Caco-2 (cell line): ENCODE measurements at regions not wholly inside any gene's neighbourhood (a gene's known extent, or its start where the extent isn't known, plus 50 kb on each side); places are given as distances from the start of the nearest gene placed in this dataset.

Experiments used
- BruUV-seq: library from RNA; stranded (reverse); fragments of 400-500 nt; replicated peaks from 2 replicates; lab custom pipeline; 2021; lab: Mats Ljungman, UMichigan
- CTCF ChIA-PET: fragments of 300-600 bp; sonication (Branson Sonifier 250); formaldehyde crosslinking; loops from one replicate; lab custom pipeline; 2022; ENCODE audit warnings: antibody characterized with exemption; lab: Charles Lee
- POLR2A ChIA-PET: fragments of 300-600 bp; sonication (Branson Sonifier 250); formaldehyde crosslinking; loops from one replicate; lab custom pipeline; 2022; ENCODE audit warnings: antibody characterized with exemption; lab: Charles Lee
- DNase-seq, 2 experiments: peaks; one replicate each; pipeline versions ENCODE4 v3.0.0 to v3.0.0-alpha.2; 2020 to 2022
- H3K27me3 ChIP-seq: replicated peaks from 2 replicates; pipeline ENCODE4 v1.6.0; 2011; ENCODE audit warnings: low read length; ENCODE audit not compliant: control insufficient read depth, insufficient read depth
- H3K36me3 ChIP-seq: 2 replicates; pipeline ENCODE4 v1.5.1; 2011; ENCODE audit warnings: low read length; ENCODE audit not compliant: control insufficient read depth, insufficient read depth
- H3K4me1 ChIP-seq: fragments of 250-450 bp; sonication (Bioruptor Pico); 2 replicates; pipeline ENCODE4 v1.5.1; 2020; ENCODE audit warnings: mild to moderate bottlenecking
- H3K4me3 ChIP-seq: 2 replicates; pipeline ENCODE4 v1.5.1; 2011; ENCODE audit warnings: low read depth, mild to moderate bottlenecking, control low read depth, low read length
- H3K9me3 ChIP-seq: fragments of 250-450 bp; sonication (Bioruptor Pico); 2 replicates; pipeline ENCODE4 v1.5.1; 2020; ENCODE audit warnings: mild to moderate bottlenecking, moderate library complexity
- H3K27ac Mint-ChIP-seq: one replicate; pipeline ENCODE4 v1.8.0; 2022; ENCODE audit warnings: mixed read lengths; ENCODE audit not compliant: unreplicated experiment
- H3K27me3 Mint-ChIP-seq: one replicate; pipeline ENCODE4 v1.8.0; 2022; ENCODE audit warnings: mixed read lengths; ENCODE audit not compliant: insufficient read depth, unreplicated experiment
- H3K36me3 Mint-ChIP-seq: one replicate; pipeline ENCODE4 v1.8.0; 2022; ENCODE audit warnings: mild to moderate bottlenecking, mixed read lengths; ENCODE audit not compliant: insufficient read depth, unreplicated experiment
- H3K4me1 Mint-ChIP-seq: one replicate; pipeline ENCODE4 v1.8.0; 2022; ENCODE audit warnings: low read depth, mixed read lengths; ENCODE audit not compliant: unreplicated experiment
- H3K4me3 Mint-ChIP-seq: one replicate; pipeline ENCODE4 v1.8.0; 2022; ENCODE audit warnings: mild to moderate bottlenecking, moderate library complexity, mixed read lengths; ENCODE audit not compliant: unreplicated experiment
- H3K9me3 Mint-ChIP-seq: one replicate; pipeline ENCODE4 v1.8.0; 2022; ENCODE audit warnings: mixed read lengths; ENCODE audit not compliant: unreplicated experiment
- intact Hi-C: fragments of 100-400 bp; cut with micrococcal nuclease; formaldehyde crosslinking; loops from one replicate; pipeline ENCODE4 v1.10.0; 2022; ENCODE audit not compliant: unreplicated experiment
- TF ChIP-seq, protein P1 (sequence below), 2 experiments: fragments of 200-600 bp in 1 of 2; IDR thresholded peaks; 1 replicate in 1 of 2; 2 replicates in 1 of 2; pipeline versions ENCODE4 v1.5.1 to v1.8.0; 2011 to 2022; ENCODE audit warnings: antibody characterized with exemption in 1 of 2, control low read depth in 1 of 2, inconsistent platforms in 1 of 2, low read depth in 1 of 2, low read length in 1 of 2, mild to moderate bottlenecking in 1 of 2, moderate library complexity in 1 of 2; ENCODE audit not compliant: insufficient read depth in 1 of 2, severe bottlenecking in 1 of 2, unreplicated experiment in 1 of 2

DNA sequence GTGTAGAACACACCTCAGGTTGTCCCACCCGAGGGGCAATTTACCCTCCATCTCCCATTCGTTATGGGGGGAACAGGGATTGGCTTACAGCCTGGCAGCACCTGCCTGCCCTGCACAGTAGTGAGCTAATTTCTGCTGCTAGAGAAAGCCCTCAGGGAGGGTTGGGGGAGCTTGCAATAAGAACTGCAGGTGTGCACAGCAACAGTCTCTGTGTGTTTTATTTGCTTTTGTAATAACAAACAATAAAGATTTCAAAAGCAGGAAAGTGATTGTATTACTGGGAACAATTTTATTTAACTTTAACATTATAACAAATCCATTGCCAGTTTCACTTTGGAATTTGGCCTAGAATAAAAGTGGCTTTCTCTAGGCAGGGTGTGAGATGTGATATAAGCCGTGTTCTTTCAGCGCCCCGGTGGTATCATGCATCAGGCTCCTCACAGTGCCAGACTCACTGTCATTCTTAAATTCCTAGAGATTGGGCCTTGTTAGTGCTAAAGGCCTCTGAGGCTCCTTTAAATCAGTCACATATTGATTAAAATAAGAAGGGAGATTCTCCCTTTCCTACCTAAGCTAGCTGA is 81.1 kb downstream of the RMI1 start:
- no peak for DNase-seq
- POLR2A ChIA-PET, result no interaction called here
- Histone ChIP-seq H3K4me1 (no peaks in the 10 kb centered on the region), H3K27me3 (no peaks in the 10 kb centered on the region), H3K36me3 (no peaks in the 10 kb centered on the region), H3K9me3 (no peaks in the 10 kb centered on the region), H3K4me3 (no peak overlapping the region)
- Mint-ChIP-seq H3K9me3 (no peaks in the 10 kb centered on the region), H3K4me1 (no peaks in the 10 kb centered on the region), H3K4me3 (no peak overlapping the region), H3K27ac (no peak overlapping the region), H3K27me3 (peaks cover 3% of the 10 kb centered on the region), H3K36me3 (no peaks in the 10 kb centered on the region)
- intact Hi-C loops, result no loop called here
- no TSS peak for BruUV-seq
- CTCF ChIA-PET, result no interaction called here
- TF ChIP-seq, protein P1, sequence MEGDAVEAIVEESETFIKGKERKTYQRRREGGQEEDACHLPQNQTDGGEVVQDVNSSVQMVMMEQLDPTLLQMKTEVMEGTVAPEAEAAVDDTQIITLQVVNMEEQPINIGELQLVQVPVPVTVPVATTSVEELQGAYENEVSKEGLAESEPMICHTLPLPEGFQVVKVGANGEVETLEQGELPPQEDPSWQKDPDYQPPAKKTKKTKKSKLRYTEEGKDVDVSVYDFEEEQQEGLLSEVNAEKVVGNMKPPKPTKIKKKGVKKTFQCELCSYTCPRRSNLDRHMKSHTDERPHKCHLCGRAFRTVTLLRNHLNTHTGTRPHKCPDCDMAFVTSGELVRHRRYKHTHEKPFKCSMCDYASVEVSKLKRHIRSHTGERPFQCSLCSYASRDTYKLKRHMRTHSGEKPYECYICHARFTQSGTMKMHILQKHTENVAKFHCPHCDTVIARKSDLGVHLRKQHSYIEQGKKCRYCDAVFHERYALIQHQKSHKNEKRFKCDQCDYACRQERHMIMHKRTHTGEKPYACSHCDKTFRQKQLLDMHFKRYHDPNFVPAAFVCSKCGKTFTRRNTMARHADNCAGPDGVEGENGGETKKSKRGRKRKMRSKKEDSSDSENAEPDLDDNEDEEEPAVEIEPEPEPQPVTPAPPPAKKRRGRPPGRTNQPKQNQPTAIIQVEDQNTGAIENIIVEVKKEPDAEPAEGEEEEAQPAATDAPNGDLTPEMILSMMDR (IDR thresholded peaks at IDR 0.05; ENCODE audit: insufficient read depth in 1 of 2, low read depth in 1 of 2, low read length in 1 of 2, severe bottlenecking in 1 of 2, unreplicated experiment in 1 of 2), result no peak

DNA sequence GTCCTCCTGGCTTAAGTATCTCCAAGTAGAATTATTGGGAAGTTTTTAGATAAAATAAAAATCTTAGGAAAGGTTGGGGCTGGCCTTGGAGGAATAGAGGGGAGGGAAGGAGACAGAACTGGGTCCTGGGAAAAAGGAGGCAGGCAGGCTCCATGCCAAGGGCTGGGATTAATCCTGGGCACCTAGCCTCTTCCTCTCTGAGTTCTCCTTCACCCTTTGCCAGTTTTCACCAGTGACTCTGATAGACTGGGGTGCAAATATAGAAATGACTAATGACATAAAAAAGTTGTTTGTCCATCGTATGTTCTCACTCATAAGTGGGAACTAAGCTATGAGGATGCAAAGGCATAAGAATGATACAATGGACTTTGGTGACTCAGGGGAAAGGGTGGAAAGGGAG is 81.9 kb downstream of the RMI1 start:
- Mint-ChIP-seq H3K36me3 (no peaks in the 10 kb centered on the region), H3K4me1 (no peaks in the 10 kb centered on the region), H3K27ac (no peak overlapping the region), H3K4me3 (no peak overlapping the region), H3K27me3 (peaks cover 3% of the 10 kb centered on the region), H3K9me3 (no peaks in the 10 kb centered on the region)
- DNase-seq, result no peak
- H3K4me3 ChIP-seq, result no peak overlapping the region
- H3K4me1 ChIP-seq, result no peaks in the 10 kb centered on the region
- TF ChIP-seq, protein P1 (IDR thresholded peaks at IDR 0.05; ENCODE audit: insufficient read depth in 1 of 2, low read depth in 1 of 2, low read length in 1 of 2, severe bottlenecking in 1 of 2, unreplicated experiment in 1 of 2), result no peak
- no peaks in the 10 kb centered on the region for H3K36me3 ChIP-seq
- intact Hi-C loops, result no loop called here
- H3K27me3 ChIP-seq, result no peaks in the 10 kb centered on the region
- POLR2A ChIA-PET, result no interaction called here
- BruUV-seq, result no TSS peak
- no peaks in the 10 kb centered on the region for H3K9me3 ChIP-seq
- CTCF ChIA-PET, result no interaction called here

DNA sequence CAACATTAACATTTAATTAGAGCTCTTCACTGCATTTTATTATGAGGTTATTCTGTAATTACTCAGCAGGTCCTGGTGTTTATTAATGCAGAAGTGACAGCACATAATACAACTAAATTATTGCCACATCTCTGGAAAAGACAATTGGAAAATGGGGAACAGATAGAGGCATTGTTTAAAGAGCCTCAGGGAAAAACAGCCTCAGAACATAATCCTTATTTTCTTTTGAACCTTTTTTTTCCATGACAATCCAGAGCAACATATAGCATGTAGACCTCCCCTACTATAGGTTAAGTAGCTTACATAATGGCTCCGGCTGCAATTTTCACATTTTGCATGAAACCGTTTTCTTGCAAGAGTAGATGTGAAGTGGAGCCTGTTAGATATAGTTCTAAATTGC is 87.2 kb downstream of the RMI1 start:
- no peaks in the 10 kb centered on the region for H3K4me1 Mint-ChIP-seq
- intact Hi-C loops, result no loop called here
- POLR2A ChIA-PET, result no interaction called here

More for the DNA sequence above, 87.2 kb downstream of the RMI1 start:
- no peaks in the 10 kb centered on the region for H3K36me3 ChIP-seq
- no peaks in the 10 kb centered on the region for H3K4me1 ChIP-seq
- H3K27me3 ChIP-seq, result no peaks in the 10 kb centered on the region
- no peak for DNase-seq
- TF ChIP-seq, protein P1 (IDR thresholded peaks at IDR 0.05; ENCODE audit: insufficient read depth in 1 of 2, low read depth in 1 of 2, low read length in 1 of 2, severe bottlenecking in 1 of 2, unreplicated experiment in 1 of 2), result no peak
- BruUV-seq, result no TSS peak
- H3K4me3 ChIP-seq, result no peak overlapping the region
- no peaks in the 10 kb centered on the region for H3K36me3 Mint-ChIP-seq
- no peak overlapping the region for H3K27ac Mint-ChIP-seq
- H3K27me3 Mint-ChIP-seq, result peaks cover 7% of the 10 kb centered on the region
- no peaks in the 10 kb centered on the region for H3K9me3 Mint-ChIP-seq
- H3K9me3 ChIP-seq, result no peaks in the 10 kb centered on the region
- H3K4me3 Mint-ChIP-seq, result no peak overlapping the region
- CTCF ChIA-PET, result no interaction called here
